ENCODE measurements at regions not wholly inside any gene's neighbourhood (a gene's known extent, or its start where the extent isn't known, plus 50 kb on each side); places are given as distances from the start of the nearest gene placed in this dataset.
"Not testable (repeated sequence)": the region's sequence is repeated elsewhere in the genome, so short reads cannot be mapped to it uniquely, and the experiment has no call there.

GRCh38 chr4:38279077-38279476 lies 318.9 kb downstream of the PTTG2 start:
- no peak for ATAC-seq

GRCh38 chr4:38279650-38280322 lies 319.6 kb downstream of the PTTG2 start:
- DNase-seq (no peak), ATAC-seq (no peak)

More at GRCh38 chr4:38279077-38279476, 318.9 kb downstream of the PTTG2 start:
- DNase-seq: no peak

- DNase-seq: no peak
- no peak for ATAC-seq
Measured at GRCh38 chr4:38280323-38280706, 320.1 kb downstream of the PTTG2 start.

- ATAC-seq: no peak
- DNase-seq: no peak
Measured at GRCh38 chr4:38281371-38282071, 321.3 kb downstream of the PTTG2 start.

GRCh38 chr4:38283724-38284123 lies 323.5 kb downstream of the PTTG2 start:
- no peak for DNase-seq
- peak; percentile 36 for ATAC-seq

- ATAC-seq (no peak), DNase-seq (no peak)
Measured at GRCh38 chr4:38284294-38285030, 324.3 kb downstream of the PTTG2 start.

- ATAC-seq (no peak), DNase-seq (no peak)
Measured at GRCh38 chr4:38287101-38287851, 327.1 kb downstream of the PTTG2 start.

GRCh38 chr4:38289553-38289952 lies 329.4 kb downstream of the PTTG2 start:
- ATAC-seq: no peak
- no peak for DNase-seq

- no peak for DNase-seq
- no peak for ATAC-seq
Measured at GRCh38 chr4:38290366-38290765, 330.2 kb downstream of the PTTG2 start.

- DNase-seq: no peak
- ATAC-seq: no peak
Measured at GRCh38 chr4:38290914-38291313, 330.7 kb downstream of the PTTG2 start.

GRCh38 chr4:38292529-38292928 lies 332.3 kb downstream of the PTTG2 start:
- no peak for DNase-seq
- no peak for ATAC-seq

- DNase-seq: no peak
- no peak for ATAC-seq
Measured at GRCh38 chr4:38294238-38294637, 334.0 kb downstream of the PTTG2 start.

GRCh38 chr4:38297061-38297460 lies 336.9 kb downstream of the PTTG2 start:
- no peak for DNase-seq
- ATAC-seq: no peak

- ATAC-seq (no peak), DNase-seq (no peak)
Measured at GRCh38 chr4:38298868-38299713, 338.9 kb downstream of the PTTG2 start.

GRCh38 chr4:38302910-38303309 lies 342.7 kb downstream of the PTTG2 start:
- DNase-seq (no peak), ATAC-seq (no peak)

GRCh38 chr4:38304460-38304859 lies 344.3 kb downstream of the PTTG2 start:
- not testable (repeated sequence) for DNase-seq, ATAC-seq

GRCh38 chr4:38306482-38307071 lies 346.4 kb downstream of the PTTG2 start:
- ATAC-seq: peak; percentile 47
- DNase-seq: peak; percentile 30

- ATAC-seq (no peak), DNase-seq (no peak)
Measured at GRCh38 chr4:38308728-38309311, 348.6 kb downstream of the PTTG2 start.

- no peak for ATAC-seq
- DNase-seq: no peak
Measured at GRCh38 chr4:38309471-38309870, 349.3 kb downstream of the PTTG2 start.

- ATAC-seq (peak; percentile 94), DNase-seq (peak; percentile 61)
Measured at GRCh38 chr4:38310446-38311043, 350.3 kb downstream of the PTTG2 start.

Data from stimulated activated naive CD8-positive, alpha-beta T cell treated with anti-CD3 and anti-CD28 coated beads, Interleukin-15, Interleukin-2, amounts not matched to agents 100 U/mL and 50 U/mL, for 24 hours (primary cell).